ENCODE measurements at regions not wholly inside any gene's neighbourhood (a gene's known extent, or its start where the extent isn't known, plus 50 kb on each side); places are given as distances from the start of the nearest gene placed in this dataset.

DNA sequence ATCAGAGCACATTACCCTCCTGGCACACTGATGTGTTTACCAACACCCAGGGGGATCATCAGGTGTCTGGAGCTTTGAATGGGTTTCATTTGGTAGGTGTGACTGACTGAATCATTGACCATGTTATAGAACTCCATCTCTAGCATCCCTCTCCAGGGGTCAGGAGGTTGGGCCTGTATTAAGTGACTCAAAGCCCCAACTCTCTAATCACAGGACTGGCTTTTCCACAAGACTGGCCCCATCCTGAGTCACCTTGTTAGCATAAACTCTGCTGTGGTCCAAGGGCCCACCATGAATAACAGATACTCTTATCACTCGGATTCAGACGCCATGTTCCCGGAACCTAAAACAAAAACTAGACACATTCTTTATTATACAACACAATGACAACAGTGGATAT, 125.9 kb upstream of the NDUFV2 start:
- Mint-ChIP-seq H3K27me3 (peaks cover 15% of the 10 kb centered on the region), H3K4me3 (no peak overlapping the region), H3K9me3 (no peaks in the 10 kb centered on the region), H3K36me3 (ENCODE audit: low read depth) (no peaks in the 10 kb centered on the region), H3K4me1 (no peaks in the 10 kb centered on the region), H3K27ac (no peak overlapping the region)
- ChIA-PET POLR2A (no interaction called here), CTCF (no interaction called here)
- no peak for DNase-seq

DNA sequence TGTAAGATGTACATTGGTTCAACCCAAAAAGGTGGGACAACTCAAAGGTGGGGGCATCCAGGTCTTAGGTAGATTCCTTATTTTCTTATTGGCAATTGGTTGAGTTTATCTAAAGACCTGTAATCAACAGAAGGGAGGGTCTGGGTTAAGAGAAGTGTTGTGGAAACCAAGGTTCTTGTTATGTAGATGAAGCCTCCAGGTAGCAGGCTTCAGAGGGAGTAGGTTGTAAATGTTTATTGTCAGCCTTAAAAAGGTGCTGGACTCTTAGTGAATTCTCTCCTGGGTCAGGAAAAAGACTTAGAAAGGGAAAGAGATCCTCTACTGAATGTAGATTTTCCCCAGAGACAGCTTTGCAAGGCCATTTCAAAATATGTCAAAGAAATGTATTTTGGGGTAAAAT, 125.3 kb upstream of the NDUFV2 start:
- Mint-ChIP-seq H3K4me1 (no peaks in the 10 kb centered on the region), H3K9me3 (no peaks in the 10 kb centered on the region), H3K36me3 (ENCODE audit: low read depth) (no peaks in the 10 kb centered on the region), H3K27me3 (peaks cover 15% of the 10 kb centered on the region), H3K27ac (no peak overlapping the region), H3K4me3 (no peak overlapping the region)
- POLR2A ChIA-PET: no interaction called here
- CTCF ChIA-PET: no interaction called here
- DNase-seq: no peak

DNA sequence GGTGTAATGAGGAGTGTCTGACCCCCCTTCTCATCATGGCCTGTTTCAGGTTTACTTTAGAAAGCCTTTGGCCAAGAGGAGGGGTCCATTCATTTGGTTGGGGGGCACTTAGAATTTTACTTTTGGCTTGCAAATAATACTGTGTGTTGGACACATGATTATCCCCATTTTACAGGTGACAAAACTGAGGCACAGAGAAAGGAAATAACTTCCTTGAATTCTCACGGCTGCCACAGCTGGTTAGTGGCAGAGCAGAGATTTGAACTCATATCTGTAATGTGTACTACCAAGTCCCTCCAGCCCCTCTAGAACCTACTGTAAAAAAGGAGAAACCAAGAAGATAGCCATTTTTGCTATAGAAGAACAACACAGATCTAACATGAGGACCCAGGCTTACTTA, 124.8 kb upstream of the NDUFV2 start:
- ChIA-PET POLR2A (no interaction called here), CTCF (no interaction called here)
- H3K9me3 Mint-ChIP-seq: no peaks in the 10 kb centered on the region
- H3K4me1 Mint-ChIP-seq: no peaks in the 10 kb centered on the region
- peaks cover 14% of the 10 kb centered on the region for H3K27me3 Mint-ChIP-seq
- H3K4me3 Mint-ChIP-seq: no peak overlapping the region
- no peak overlapping the region for H3K27ac Mint-ChIP-seq
- no peaks in the 10 kb centered on the region for H3K36me3 Mint-ChIP-seq (ENCODE audit: low read depth)
- DNase-seq: no peak

DNA sequence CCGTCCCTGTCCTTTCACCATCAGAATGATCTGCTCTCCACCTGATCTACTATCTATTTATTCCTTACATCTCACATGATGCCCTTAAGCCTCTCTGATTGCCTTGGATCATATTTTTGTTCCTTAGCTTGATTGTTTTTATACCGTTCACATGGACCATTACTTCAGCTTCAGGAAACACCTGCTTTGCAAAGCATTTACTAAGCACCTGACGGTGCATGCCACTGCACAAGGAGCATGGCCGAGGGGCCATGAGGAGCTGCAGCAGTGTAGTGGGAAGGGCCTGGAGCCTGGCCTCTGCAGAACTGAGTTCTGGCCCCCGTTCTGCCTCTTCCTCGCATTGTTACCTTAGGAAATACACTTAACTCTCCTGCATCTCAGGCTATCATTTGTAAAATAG, 124.1 kb upstream of the NDUFV2 start:
- Mint-ChIP-seq H3K9me3 (no peaks in the 10 kb centered on the region), H3K27me3 (peaks cover 8% of the 10 kb centered on the region), H3K36me3 (ENCODE audit: low read depth) (no peaks in the 10 kb centered on the region), H3K4me3 (no peak overlapping the region), H3K4me1 (no peaks in the 10 kb centered on the region), H3K27ac (no peak overlapping the region)
- no peak for DNase-seq
- CTCF ChIA-PET: interaction anchor here (1.7 to 1.8 kb wide), 2 partner anchors 9 to 281 kb away, joined by 5 read pairs; no protein-coding TSS in a partner anchor
- POLR2A ChIA-PET: no interaction called here

DNA sequence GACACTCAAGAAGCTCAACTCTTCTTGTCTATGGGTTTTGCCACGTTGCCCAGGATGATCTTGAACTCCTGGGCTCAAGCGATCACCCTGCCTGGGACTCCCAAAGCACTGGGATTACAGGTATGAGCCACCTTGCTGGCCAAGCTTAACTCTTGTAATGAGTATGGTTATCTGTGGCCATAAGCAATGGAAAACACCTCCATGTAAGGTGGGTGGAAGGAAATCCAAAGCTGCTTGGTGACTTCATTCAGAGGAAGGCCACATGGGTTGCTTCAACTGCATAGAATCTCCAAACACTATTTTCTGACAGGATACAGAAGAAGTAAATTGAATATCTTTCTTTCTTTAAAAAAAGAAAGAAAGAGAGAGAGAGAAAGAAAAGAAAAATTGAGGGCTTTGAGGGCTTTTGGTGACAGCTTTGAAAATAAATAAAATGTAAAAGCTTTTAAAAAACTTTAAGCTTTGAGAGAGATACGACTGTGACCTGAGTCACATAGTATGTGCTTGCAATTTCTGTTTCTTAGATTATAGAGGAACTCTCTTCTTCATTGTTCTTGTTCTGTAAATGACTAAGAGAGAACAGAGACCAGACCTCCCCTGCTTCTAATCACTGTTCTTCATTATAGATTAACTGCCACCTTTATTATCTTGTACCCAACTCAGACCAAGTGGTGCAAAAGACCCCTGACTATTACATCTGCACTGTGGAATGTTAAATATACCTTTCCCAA, 123.1 kb upstream of the NDUFV2 start:
- Mint-ChIP-seq H3K4me3 (no peak overlapping the region), H3K9me3 (no peaks in the 10 kb centered on the region), H3K27me3 (peaks cover 6% of the 10 kb centered on the region), H3K4me1 (no peaks in the 10 kb centered on the region), H3K27ac (no peak overlapping the region), H3K36me3 (ENCODE audit: low read depth) (no peaks in the 10 kb centered on the region)
- DNase-seq: no peak
- ChIA-PET POLR2A (no interaction called here), CTCF (interaction anchor here (1.7 to 1.8 kb wide), 2 partner anchors 8 to 283 kb away, joined by 5 read pairs; no protein-coding TSS in a partner anchor)

DNA sequence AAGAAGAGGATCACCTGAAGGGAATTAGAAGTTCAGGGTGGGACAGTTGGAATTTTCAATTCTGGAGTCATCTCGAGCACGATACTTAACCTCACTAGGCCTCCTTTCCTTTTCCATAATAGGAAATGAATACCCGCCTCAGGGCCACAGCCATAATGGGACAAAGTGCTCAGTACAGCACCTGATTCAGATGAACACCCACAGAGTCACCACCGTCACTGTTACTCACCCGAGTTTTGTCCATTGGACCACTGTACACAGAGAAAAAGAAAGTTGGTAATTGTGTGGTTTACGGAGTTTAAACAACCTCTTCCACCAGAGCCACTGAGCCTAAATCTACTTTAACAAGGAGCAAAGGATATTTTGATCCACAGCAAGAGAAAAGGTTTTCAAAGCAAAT, 122.0 kb upstream of the NDUFV2 start:
- POLR2A ChIA-PET: no interaction called here
- no peaks in the 10 kb centered on the region for H3K4me1 Mint-ChIP-seq
- H3K4me3 Mint-ChIP-seq: no peak overlapping the region
- H3K27me3 Mint-ChIP-seq: peaks cover 6% of the 10 kb centered on the region
- CTCF ChIA-PET: no interaction called here
- H3K27ac Mint-ChIP-seq: no peak overlapping the region
- H3K9me3 Mint-ChIP-seq: no peaks in the 10 kb centered on the region
- no peak for DNase-seq
- H3K36me3 Mint-ChIP-seq (ENCODE audit: low read depth): no peaks in the 10 kb centered on the region

DNA sequence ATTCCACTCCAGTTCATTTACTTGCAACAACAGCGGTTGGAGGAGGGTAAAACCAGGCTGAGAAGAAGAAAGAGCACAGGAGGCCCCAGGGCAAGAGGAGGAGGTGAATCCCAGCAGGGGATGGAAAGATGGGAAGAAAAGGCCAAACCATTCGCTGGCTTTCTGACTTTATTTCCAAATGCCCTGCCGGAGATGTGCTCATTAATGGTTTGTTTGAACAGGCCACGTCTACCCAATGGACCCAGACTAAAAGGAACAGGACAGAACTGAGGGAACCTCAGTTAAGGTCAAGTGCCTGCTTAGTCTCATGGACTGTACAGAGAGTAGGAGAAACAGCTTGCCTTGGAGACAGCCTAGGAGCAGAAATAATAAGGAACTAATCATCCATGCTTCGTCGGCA, 121.6 kb upstream of the NDUFV2 start:
- Mint-ChIP-seq H3K27ac (no peak overlapping the region), H3K36me3 (ENCODE audit: low read depth) (no peaks in the 10 kb centered on the region), H3K4me3 (no peak overlapping the region), H3K27me3 (peaks cover 6% of the 10 kb centered on the region), H3K4me1 (no peaks in the 10 kb centered on the region), H3K9me3 (no peaks in the 10 kb centered on the region)
- DNase-seq: no peak
- POLR2A ChIA-PET: no interaction called here
- CTCF ChIA-PET: interaction anchor here (1.3 kb wide), 1 partner anchor 285 kb away, joined by 6 read pairs; no protein-coding TSS in a partner anchor

DNA sequence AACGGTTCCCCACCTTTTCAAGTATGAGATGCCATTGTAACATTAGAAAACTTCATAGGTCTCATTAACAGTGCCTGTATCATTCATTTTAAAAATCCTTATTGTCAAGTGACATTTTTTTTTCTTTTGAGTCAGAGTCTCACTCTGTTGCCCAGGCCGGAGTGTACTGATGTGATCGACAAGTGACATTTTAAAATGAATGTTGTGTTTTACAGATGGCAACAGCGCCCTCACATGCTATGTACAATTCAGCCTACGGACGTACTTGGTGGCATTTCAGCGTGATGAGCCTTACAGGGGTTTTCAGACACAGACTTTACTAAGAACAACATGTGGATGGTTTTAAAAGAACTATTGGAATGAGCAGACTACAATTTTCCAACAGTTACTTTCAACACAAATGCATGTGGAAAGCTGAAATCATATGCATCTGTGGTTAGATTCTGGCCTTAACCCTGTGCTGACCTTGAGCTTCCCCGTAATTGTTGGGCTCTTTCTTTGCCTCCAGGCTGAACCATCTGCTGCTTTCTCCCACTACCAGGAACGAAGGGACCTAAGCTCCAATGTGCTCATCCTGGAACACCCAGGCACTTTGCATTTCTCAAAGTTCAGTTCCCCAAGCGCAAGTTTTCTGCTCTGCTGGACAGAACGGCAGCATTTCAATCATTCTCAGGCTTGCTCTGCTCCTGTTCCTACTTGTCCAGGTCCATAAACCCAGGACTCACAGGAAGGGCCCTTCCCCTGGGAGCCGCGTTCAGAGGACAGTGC, 119.9 kb upstream of the NDUFV2 start:
- H3K27ac Mint-ChIP-seq: no peak overlapping the region
- no peak overlapping the region for H3K4me3 Mint-ChIP-seq
- CTCF ChIA-PET: interaction anchor here (0.6 to 2.1 kb wide), 3 partner anchors 285 to 286 kb away, joined by 3 to 9 read pairs (median 6); no protein-coding TSS in a partner anchor
- H3K36me3 Mint-ChIP-seq (ENCODE audit: low read depth): no peaks in the 10 kb centered on the region
- no peaks in the 10 kb centered on the region for H3K9me3 Mint-ChIP-seq
- no peak for DNase-seq
- POLR2A ChIA-PET: no interaction called here
- no peaks in the 10 kb centered on the region for H3K4me1 Mint-ChIP-seq
- H3K27me3 Mint-ChIP-seq: peaks cover 6% of the 10 kb centered on the region

DNA sequence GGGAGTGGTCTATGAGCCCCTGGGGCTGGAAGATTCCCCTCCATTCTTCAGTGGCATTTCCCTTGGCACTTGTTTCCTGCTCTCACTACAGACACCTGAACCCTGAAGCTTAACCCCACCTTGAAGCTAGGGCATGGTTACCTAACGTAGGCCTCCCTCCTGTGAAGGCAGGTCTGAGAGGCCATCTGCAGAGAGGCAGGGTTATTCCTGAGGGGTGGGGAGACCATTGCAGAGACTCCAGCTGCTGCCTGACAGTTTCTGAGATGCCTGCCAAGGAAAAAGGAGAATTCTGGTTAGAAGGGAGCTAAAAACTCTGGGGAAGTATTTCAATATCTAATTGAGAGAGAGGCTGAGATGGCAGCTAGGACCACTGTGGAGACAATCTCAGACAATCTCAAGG, 119.3 kb upstream of the NDUFV2 start:
- no peaks in the 10 kb centered on the region for H3K4me1 Mint-ChIP-seq
- DNase-seq: no peak
- ChIA-PET CTCF (interaction anchor here (1.1 to 2.1 kb wide), 2 partner anchors 287 to 328 kb away, joined by 3 to 9 read pairs; no protein-coding TSS in a partner anchor), POLR2A (interaction anchor here (1.1 kb wide), 1 partner anchor 257 kb away, joined by 3 read pairs; no protein-coding TSS in a partner anchor)
- peaks cover 6% of the 10 kb centered on the region for H3K27me3 Mint-ChIP-seq
- H3K36me3 Mint-ChIP-seq (ENCODE audit: low read depth): no peaks in the 10 kb centered on the region
- no peak overlapping the region for H3K27ac Mint-ChIP-seq
- no peak overlapping the region for H3K4me3 Mint-ChIP-seq
- no peaks in the 10 kb centered on the region for H3K9me3 Mint-ChIP-seq

DNA sequence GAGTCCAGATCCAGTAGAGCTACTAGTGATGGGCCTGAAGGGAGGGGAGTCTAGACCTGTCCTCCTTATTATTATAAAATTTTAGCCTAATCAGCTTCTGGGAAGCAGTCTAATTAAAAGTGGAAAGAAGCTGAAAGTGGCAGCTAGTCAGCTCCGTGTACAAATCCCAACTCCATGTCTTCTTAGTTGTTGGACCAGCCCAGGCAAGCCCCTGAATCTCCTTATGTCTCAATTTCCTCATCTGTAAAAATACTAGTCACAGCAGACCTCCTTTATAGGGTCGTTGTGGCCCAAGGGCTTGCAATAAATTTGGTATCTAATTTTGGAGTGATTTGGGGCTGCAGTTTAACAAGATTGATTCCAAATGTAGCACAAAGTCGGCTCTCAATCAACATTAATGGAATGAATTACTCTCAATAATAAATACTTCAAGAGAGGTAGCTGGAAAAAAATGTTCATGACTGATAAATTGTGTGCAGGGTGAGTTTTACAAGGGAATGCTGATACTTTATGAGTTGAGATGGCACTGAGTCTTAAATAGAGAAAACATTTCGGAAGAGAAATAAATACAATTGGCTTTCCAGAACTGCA, 118.3 kb upstream of the NDUFV2 start:
- peaks cover 2% of the 10 kb centered on the region for H3K27me3 Mint-ChIP-seq

DNA sequence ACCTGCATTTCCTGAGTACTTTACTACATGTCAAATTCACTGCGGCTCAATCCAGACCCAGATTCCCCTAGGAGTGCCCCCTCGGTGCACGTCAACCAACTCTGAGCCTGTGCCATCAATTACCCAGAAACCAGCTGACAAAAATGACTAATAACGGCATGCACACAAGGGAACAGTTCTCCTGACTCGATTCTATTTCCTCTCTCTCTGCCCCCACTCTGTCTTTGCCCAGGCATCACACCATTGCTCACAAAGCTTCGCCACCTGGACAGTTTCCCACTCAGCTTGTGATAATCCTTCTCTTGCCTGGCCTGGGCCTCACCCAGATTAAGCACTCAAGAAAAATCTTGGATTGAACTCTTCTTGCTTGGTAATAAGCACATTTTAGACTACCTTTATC, 115.3 kb upstream of the NDUFV2 start:
- DNase-seq: no peak
- ChIA-PET POLR2A (no interaction called here), CTCF (interaction anchor here (0.7 to 3.6 kb wide), 14 partner anchors 8 to 509 kb away, joined by 3 to 48 read pairs (median 4); no protein-coding TSS in a partner anchor)
- Mint-ChIP-seq H3K36me3 (ENCODE audit: low read depth) (no peaks in the 10 kb centered on the region), H3K27me3 (peaks cover 7% of the 10 kb centered on the region), H3K4me3 (no peak overlapping the region), H3K27ac (no peak overlapping the region), H3K9me3 (no peaks in the 10 kb centered on the region), H3K4me1 (no peaks in the 10 kb centered on the region)

More for the DNA sequence above, 118.3 kb upstream of the NDUFV2 start:
- no peak overlapping the region for H3K4me3 Mint-ChIP-seq
- CTCF ChIA-PET: interaction anchor here (1.0 to 2.1 kb wide), 3 partner anchors 288 to 331 kb away, joined by 3 to 9 read pairs (median 4); no protein-coding TSS in a partner anchor
- H3K36me3 Mint-ChIP-seq (ENCODE audit: low read depth): no peaks in the 10 kb centered on the region
- DNase-seq: no peak
- POLR2A ChIA-PET: interaction anchor here (0.6 to 1.1 kb wide), 2 partner anchors 9 to 256 kb away, joined by 3 to 4 read pairs; no protein-coding TSS in a partner anchor
- H3K4me1 Mint-ChIP-seq: no peaks in the 10 kb centered on the region
- no peaks in the 10 kb centered on the region for H3K9me3 Mint-ChIP-seq
- no peak overlapping the region for H3K27ac Mint-ChIP-seq

DNA sequence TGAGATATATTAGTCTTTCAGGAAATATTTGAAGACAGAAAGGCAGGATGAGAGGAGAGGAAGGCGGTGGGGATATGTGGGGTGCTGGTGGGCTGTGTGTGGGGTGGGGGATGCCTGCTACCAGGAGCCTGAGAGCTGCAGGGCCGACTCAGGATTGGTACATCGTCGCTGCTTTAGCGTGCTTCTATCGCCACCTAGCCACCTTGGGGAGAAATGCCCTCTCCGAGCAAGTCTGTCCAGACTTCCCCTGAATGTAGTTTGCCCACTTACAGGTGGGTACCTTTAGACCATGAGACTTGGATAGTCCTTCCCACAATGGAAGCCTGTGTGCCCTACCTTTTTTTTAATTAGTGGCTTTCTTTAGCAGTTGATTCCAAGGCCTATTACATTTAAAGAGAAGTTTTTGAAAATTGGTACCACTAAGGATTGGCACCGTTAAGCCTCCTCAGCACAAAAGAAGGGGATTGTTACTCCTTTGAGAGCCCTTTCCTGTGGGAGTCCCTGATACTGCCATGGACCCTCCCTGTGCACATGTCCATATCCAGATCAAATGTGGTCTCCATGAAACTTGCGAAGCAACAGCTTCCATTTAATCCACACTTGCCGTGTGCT, 114.1 kb upstream of the NDUFV2 start:
- ChIA-PET CTCF (interaction anchor here (0.6 to 3.6 kb wide), 21 partner anchors 8 to 528 kb away, joined by 3 to 48 read pairs (median 3); no protein-coding TSS in a partner anchor), POLR2A (no interaction called here)
- Mint-ChIP-seq H3K36me3 (ENCODE audit: low read depth) (no peaks in the 10 kb centered on the region), H3K27ac (no peak overlapping the region), H3K4me1 (no peaks in the 10 kb centered on the region), H3K27me3 (peaks cover 12% of the 10 kb centered on the region), H3K4me3 (no peak overlapping the region), H3K9me3 (no peaks in the 10 kb centered on the region)
- peak; percentile 59 for DNase-seq

DNA sequence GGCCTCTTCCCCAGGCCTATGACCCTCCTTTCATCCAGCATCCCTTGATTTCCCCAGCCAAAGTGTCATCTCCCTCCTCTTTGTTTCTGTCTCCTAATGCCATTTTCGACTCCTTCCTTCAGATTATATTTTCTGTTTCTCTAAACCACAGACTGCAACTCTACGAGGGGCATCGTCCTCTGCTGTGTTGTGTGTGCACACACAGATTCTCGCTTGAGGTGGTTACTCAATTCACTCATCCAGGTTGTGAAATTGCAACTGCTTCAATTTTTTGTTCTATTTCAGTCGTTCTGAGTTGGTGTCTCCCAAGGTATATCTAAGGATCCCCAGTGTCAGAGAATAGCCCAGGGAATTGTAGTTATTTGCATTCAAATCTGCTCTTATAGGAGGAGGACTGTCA, 113.5 kb upstream of the NDUFV2 start:
- DNase-seq: no peak
- no peaks in the 10 kb centered on the region for H3K4me1 Mint-ChIP-seq
- H3K4me3 Mint-ChIP-seq: no peak overlapping the region
- H3K9me3 Mint-ChIP-seq: no peaks in the 10 kb centered on the region
- ChIA-PET CTCF (interaction anchor here (0.7 to 2.3 kb wide), 7 partner anchors 8 to 335 kb away, joined by 3 to 28 read pairs (median 6); no protein-coding TSS in a partner anchor), POLR2A (no interaction called here)
- H3K27me3 Mint-ChIP-seq: peaks cover 14% of the 10 kb centered on the region
- no peaks in the 10 kb centered on the region for H3K36me3 Mint-ChIP-seq (ENCODE audit: low read depth)
- no peak overlapping the region for H3K27ac Mint-ChIP-seq
